Osteoblast (primary cell): ENCODE measurements at regions not wholly inside any gene's neighbourhood (a gene's known extent, or its start where the extent isn't known, plus 50 kb on each side); places are given as distances from the start of the nearest gene placed in this dataset.
"Not testable (repeated sequence)": the region's sequence is repeated elsewhere in the genome, so short reads cannot be mapped to it uniquely, and the experiment has no call there.

ENCODE experiments used
- DNase-seq: peaks from one replicate; pipeline ENCODE4 v3.0.0; 2011; ENCODE audit warnings: low spot score, mixed read lengths; ENCODE audit not compliant: insufficient read length; ENCODE audit errors: missing footprints
- H2AFZ ChIP-seq: 2 replicates; pipeline ENCODE4 v1.6.0; 2011; ENCODE audit warnings: mild to moderate bottlenecking, low read length
- H3K27ac ChIP-seq: 2 replicates; pipeline ENCODE4 v1.5.1; 2011; ENCODE audit warnings: mild to moderate bottlenecking, low read depth, low read length, moderate library complexity
- H3K27me3 ChIP-seq: 2 replicates; pipeline ENCODE4 v1.6.0; 2012; ENCODE audit warnings: mild to moderate bottlenecking, control low read depth, inconsistent platforms, low read length, moderate library complexity; ENCODE audit not compliant: insufficient read depth
- H3K36me3 ChIP-seq: 2 replicates; pipeline ENCODE4 v1.5.1; 2011; ENCODE audit warnings: mild to moderate bottlenecking, low read length, control low read depth, moderate library complexity; ENCODE audit not compliant: insufficient read depth
- H3K4me1 ChIP-seq: 2 replicates; pipeline ENCODE4 v1.5.1; 2011; ENCODE audit warnings: mild to moderate bottlenecking, low read length, control low read depth, moderate library complexity; ENCODE audit not compliant: insufficient read depth
- H3K4me2 ChIP-seq: 2 replicates; pipeline ENCODE4 v1.6.0; 2011; ENCODE audit warnings: mild to moderate bottlenecking, low read length; ENCODE audit not compliant: insufficient read depth
- H3K4me3 ChIP-seq: fragments of 200-600 bp; sonication (generic); 3 replicates; pipeline ENCODE4 v1.5.1; 2012; ENCODE audit warnings: mild to moderate bottlenecking, low read length, inconsistent platforms; ENCODE audit not compliant: insufficient read depth
- H3K79me2 ChIP-seq: 2 replicates; pipeline ENCODE4 v1.6.0; 2012; ENCODE audit warnings: mild to moderate bottlenecking, low read length, control low read depth, inconsistent platforms; ENCODE audit not compliant: insufficient read depth
- H3K9me3 ChIP-seq: 2 replicates; pipeline ENCODE4 v1.5.1; 2011; ENCODE audit warnings: low read depth, low read length, control low read depth
- H4K20me1 ChIP-seq: 2 replicates; pipeline ENCODE4 v1.6.0; 2012; ENCODE audit warnings: mild to moderate bottlenecking, low read length, control low read depth; ENCODE audit not compliant: insufficient read depth
- TF ChIP-seq, protein P1 (sequence below): IDR thresholded peaks from 2 replicates; pipeline ENCODE4 v1.5.1; 2011; ENCODE audit warnings: mild to moderate bottlenecking, low read depth, low read length, moderate library complexity; ENCODE audit errors: extremely low read depth

DNA sequence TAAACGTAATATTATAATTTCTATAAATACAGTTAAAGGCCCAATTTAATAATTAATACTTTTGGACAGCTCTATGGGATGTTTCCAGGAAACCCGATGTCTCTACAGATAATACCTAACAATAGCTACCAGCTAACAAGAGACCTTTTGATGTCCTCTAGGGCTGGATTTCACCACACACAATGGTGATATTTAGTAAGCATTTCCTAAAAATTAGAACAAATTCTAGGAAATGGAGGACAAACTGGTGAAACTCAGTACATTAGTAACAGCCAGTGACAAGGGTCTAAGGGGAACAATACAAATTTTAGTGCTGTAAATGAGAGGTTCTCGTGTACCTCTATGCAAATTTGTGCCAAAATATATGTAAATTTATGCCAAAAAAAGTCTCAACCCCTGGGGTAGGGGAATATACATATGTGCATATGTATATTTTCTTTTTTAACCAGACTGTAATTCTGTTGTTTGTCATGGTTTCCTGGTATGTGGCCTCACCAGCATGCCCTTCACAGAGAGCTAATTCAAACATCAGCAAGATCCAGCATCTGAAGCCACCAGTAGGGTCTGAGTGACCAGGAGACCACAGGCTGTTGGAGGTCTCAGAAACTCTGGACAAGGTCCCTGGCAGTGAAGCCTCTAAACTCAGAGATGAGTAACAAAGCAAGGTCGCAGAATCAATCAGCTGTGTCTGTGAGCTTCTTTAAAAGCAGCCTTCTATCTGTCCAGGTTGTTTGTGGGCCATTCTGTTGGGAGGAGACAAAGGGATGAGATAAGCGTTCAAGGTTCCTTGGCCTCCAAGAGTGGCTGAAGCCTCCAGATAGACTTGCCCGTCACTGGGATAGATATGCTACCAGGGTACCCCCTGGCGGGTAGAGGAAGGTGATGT is 235.1 kb upstream of the RREB1 start:
- no peak overlapping the region for H2AFZ ChIP-seq
- H3K27ac ChIP-seq, result no peak overlapping the region
- no peak overlapping the region for H3K4me2 ChIP-seq
- no peaks in the 10 kb centered on the region for H4K20me1 ChIP-seq
- TF ChIP-seq, protein P1, sequence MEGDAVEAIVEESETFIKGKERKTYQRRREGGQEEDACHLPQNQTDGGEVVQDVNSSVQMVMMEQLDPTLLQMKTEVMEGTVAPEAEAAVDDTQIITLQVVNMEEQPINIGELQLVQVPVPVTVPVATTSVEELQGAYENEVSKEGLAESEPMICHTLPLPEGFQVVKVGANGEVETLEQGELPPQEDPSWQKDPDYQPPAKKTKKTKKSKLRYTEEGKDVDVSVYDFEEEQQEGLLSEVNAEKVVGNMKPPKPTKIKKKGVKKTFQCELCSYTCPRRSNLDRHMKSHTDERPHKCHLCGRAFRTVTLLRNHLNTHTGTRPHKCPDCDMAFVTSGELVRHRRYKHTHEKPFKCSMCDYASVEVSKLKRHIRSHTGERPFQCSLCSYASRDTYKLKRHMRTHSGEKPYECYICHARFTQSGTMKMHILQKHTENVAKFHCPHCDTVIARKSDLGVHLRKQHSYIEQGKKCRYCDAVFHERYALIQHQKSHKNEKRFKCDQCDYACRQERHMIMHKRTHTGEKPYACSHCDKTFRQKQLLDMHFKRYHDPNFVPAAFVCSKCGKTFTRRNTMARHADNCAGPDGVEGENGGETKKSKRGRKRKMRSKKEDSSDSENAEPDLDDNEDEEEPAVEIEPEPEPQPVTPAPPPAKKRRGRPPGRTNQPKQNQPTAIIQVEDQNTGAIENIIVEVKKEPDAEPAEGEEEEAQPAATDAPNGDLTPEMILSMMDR, result no peak
- no peak overlapping the region for H3K4me3 ChIP-seq
- peaks cover 4% of the 10 kb centered on the region for H3K4me1 ChIP-seq
- no peaks in the 10 kb centered on the region for H3K9me3 ChIP-seq
- H3K36me3 ChIP-seq, result no peaks in the 10 kb centered on the region
- no peak for DNase-seq
- H3K79me2 ChIP-seq, result no peaks in the 10 kb centered on the region
- no peaks in the 10 kb centered on the region for H3K27me3 ChIP-seq

DNA sequence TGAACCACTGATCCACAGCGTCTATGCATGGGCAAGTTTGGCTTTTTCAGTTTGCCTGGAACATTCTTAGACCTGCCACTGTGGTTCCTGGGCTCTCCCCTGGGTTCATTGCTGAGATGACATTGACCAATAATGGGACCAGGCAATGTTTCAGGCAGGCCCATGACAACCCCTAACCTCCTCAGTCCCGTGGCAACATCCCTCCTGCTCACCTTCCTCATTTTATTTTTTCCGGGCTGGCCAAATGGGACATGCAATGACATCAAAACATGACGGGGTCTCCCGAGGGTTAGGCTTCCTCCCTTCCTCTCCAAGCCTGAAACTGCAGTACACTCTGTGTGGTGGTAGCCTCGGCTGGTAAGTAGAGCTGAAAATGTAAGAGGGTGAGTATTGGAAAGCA is 234.0 kb upstream of the RREB1 start:
- no peak overlapping the region for H3K27ac ChIP-seq
- H4K20me1 ChIP-seq, result no peaks in the 10 kb centered on the region
- H2AFZ ChIP-seq, result no peak overlapping the region
- H3K79me2 ChIP-seq, result no peaks in the 10 kb centered on the region
- H3K4me3 ChIP-seq, result no peak overlapping the region
- DNase-seq, result no peak
- no peaks in the 10 kb centered on the region for H3K9me3 ChIP-seq
- no peaks in the 10 kb centered on the region for H3K36me3 ChIP-seq
- no peaks in the 10 kb centered on the region for H3K27me3 ChIP-seq
- H3K4me2 ChIP-seq, result no peak overlapping the region
- TF ChIP-seq, protein P1, result no peak
- H3K4me1 ChIP-seq, result peaks cover 4% of the 10 kb centered on the region

DNA sequence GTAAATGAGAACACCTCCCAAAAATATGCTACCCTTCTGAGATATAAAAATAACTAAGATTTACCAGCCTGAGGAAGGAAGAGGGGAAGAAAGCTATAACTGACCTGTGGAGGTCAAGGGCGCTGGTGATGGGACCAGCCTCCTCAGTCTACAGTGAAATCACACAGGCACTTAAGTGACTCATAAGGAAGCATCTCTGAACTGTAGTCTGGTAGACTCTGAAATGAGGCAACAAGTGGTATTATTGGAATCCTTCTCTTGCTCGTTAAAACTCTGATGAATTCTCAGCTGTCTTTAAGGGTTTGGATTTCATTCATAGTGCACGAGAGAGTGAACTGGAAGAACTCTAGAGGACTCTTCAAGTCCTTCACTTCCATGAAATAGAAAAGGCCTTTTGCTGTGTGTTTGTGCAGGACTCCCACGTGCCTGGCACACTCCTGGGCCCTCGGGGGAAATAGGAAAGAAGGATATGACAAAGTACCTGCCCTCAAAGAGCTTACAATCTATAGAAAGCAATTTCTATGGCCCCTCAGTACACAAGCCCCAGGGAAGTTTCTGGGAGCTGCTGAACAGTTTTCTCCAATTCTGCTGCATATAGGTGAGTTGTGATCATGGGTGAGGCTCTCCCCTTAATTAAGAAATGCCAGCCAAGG is 231.8 kb upstream of the RREB1 start:
- Histone ChIP-seq H4K20me1 (no peaks in the 10 kb centered on the region), H3K36me3 (no peaks in the 10 kb centered on the region), H3K27ac (peak overlapping the region; percentile 51), H3K4me1 (peaks cover 4% of the 10 kb centered on the region), H3K27me3 (no peaks in the 10 kb centered on the region), H3K79me2 (no peaks in the 10 kb centered on the region), H3K9me3 (no peaks in the 10 kb centered on the region), H3K4me3 (no peak overlapping the region), H2AFZ (no peak overlapping the region), H3K4me2 (no peak overlapping the region)
- DNase-seq, result peak; percentile 93
- TF ChIP-seq, protein P1, result no peak

DNA sequence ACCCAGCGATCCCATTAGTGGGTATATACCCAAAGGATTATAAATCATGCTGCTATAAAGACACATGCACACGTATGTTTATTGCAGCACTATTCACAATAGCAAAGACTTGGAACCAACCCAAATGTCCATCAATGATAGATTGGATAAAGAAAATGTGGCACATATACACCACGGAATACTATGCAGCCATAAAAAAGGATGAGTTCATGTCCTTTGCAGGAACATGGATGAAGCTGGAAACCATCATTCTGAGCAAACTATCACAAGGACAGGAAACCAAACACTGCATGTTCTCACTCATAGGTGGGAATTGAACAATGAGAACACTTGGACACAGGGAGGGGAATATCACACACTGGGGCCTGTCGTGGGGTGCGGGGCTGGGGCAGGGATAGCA is 230.0 kb upstream of the RREB1 start:
- H3K79me2 ChIP-seq, H3K4me1 ChIP-seq, H3K27ac ChIP-seq, H3K36me3 ChIP-seq, H4K20me1 ChIP-seq, H3K9me3 ChIP-seq, DNase-seq, H2AFZ ChIP-seq, H3K4me2 ChIP-seq, H3K4me3 ChIP-seq, H3K27me3 ChIP-seq: not testable (repeated sequence)
